Caco-2 (cell line): ENCODE measurements at regions not wholly inside any gene's neighbourhood (a gene's known extent, or its start where the extent isn't known, plus 50 kb on each side); places are given as distances from the start of the nearest gene placed in this dataset.
A peak's percentile ranks its signal among the peaks of the same experiment; 100 is the strongest.

ENCODE experiments used
- BruUV-seq: library from RNA; stranded (reverse); fragments of 400-500 nt; replicated peaks from 2 replicates; lab custom pipeline; 2021; lab: Mats Ljungman, UMichigan
- CTCF ChIA-PET: fragments of 300-600 bp; sonication (Branson Sonifier 250); formaldehyde crosslinking; loops from one replicate; lab custom pipeline; 2022; ENCODE audit warnings: antibody characterized with exemption; lab: Charles Lee
- POLR2A ChIA-PET: fragments of 300-600 bp; sonication (Branson Sonifier 250); formaldehyde crosslinking; loops from one replicate; lab custom pipeline; 2022; ENCODE audit warnings: antibody characterized with exemption; lab: Charles Lee
- DNase-seq, 2 experiments: peaks; one replicate each; pipeline versions ENCODE4 v3.0.0 to v3.0.0-alpha.2; 2020 to 2022
- H3K27me3 ChIP-seq: replicated peaks from 2 replicates; pipeline ENCODE4 v1.6.0; 2011; ENCODE audit warnings: low read length; ENCODE audit not compliant: control insufficient read depth, insufficient read depth
- H3K36me3 ChIP-seq: 2 replicates; pipeline ENCODE4 v1.5.1; 2011; ENCODE audit warnings: low read length; ENCODE audit not compliant: control insufficient read depth, insufficient read depth
- H3K4me1 ChIP-seq: fragments of 250-450 bp; sonication (Bioruptor Pico); 2 replicates; pipeline ENCODE4 v1.5.1; 2020; ENCODE audit warnings: mild to moderate bottlenecking
- H3K4me3 ChIP-seq: 2 replicates; pipeline ENCODE4 v1.5.1; 2011; ENCODE audit warnings: low read depth, mild to moderate bottlenecking, control low read depth, low read length
- H3K9me3 ChIP-seq: fragments of 250-450 bp; sonication (Bioruptor Pico); 2 replicates; pipeline ENCODE4 v1.5.1; 2020; ENCODE audit warnings: mild to moderate bottlenecking, moderate library complexity
- H3K27ac Mint-ChIP-seq: one replicate; pipeline ENCODE4 v1.8.0; 2022; ENCODE audit warnings: mixed read lengths; ENCODE audit not compliant: unreplicated experiment
- H3K27me3 Mint-ChIP-seq: one replicate; pipeline ENCODE4 v1.8.0; 2022; ENCODE audit warnings: mixed read lengths; ENCODE audit not compliant: insufficient read depth, unreplicated experiment
- H3K36me3 Mint-ChIP-seq: one replicate; pipeline ENCODE4 v1.8.0; 2022; ENCODE audit warnings: mild to moderate bottlenecking, mixed read lengths; ENCODE audit not compliant: insufficient read depth, unreplicated experiment
- H3K4me1 Mint-ChIP-seq: one replicate; pipeline ENCODE4 v1.8.0; 2022; ENCODE audit warnings: low read depth, mixed read lengths; ENCODE audit not compliant: unreplicated experiment
- H3K4me3 Mint-ChIP-seq: one replicate; pipeline ENCODE4 v1.8.0; 2022; ENCODE audit warnings: mild to moderate bottlenecking, moderate library complexity, mixed read lengths; ENCODE audit not compliant: unreplicated experiment
- H3K9me3 Mint-ChIP-seq: one replicate; pipeline ENCODE4 v1.8.0; 2022; ENCODE audit warnings: mixed read lengths; ENCODE audit not compliant: unreplicated experiment
- CTCF ChIP-seq, 2 experiments: fragments of 200-600 bp in 1 of 2; IDR thresholded peaks; 1 replicate in 1 of 2; 2 replicates in 1 of 2; pipeline versions ENCODE4 v1.5.1 to v1.8.0; 2011 to 2022; ENCODE audit warnings: antibody characterized with exemption in 1 of 2, control low read depth in 1 of 2, inconsistent platforms in 1 of 2, low read depth in 1 of 2, low read length in 1 of 2, mild to moderate bottlenecking in 1 of 2, moderate library complexity in 1 of 2; ENCODE audit not compliant: insufficient read depth in 1 of 2, severe bottlenecking in 1 of 2, unreplicated experiment in 1 of 2
- intact Hi-C: fragments of 100-400 bp; cut with micrococcal nuclease; formaldehyde crosslinking; loops from one replicate; pipeline ENCODE4 v1.10.0; 2022; ENCODE audit not compliant: unreplicated experiment

GRCh38 chr13:29994911-29995595 is 144.6 kb upstream of the UBL3 start:
- Mint-ChIP-seq H3K27ac (no peak overlapping the region), H3K4me1 (no peaks in the 10 kb centered on the region), H3K27me3 (no peaks in the 10 kb centered on the region), H3K36me3 (no peaks in the 10 kb centered on the region), H3K9me3 (no peaks in the 10 kb centered on the region), H3K4me3 (no peak overlapping the region)
- TF ChIP-seq CTCF (IDR thresholded peaks at IDR 0.05; ENCODE audit: insufficient read depth in 1 of 2, low read depth in 1 of 2, low read length in 1 of 2, severe bottlenecking in 1 of 2, unreplicated experiment in 1 of 2): no peak
- intact Hi-C loops: no loop called here
- Histone ChIP-seq H3K36me3 (no peaks in the 10 kb centered on the region), H3K4me3 (no peak overlapping the region), H3K9me3 (no peaks in the 10 kb centered on the region), H3K27me3 (no peaks in the 10 kb centered on the region), H3K4me1 (no peaks in the 10 kb centered on the region)
- BruUV-seq: no TSS peak
- POLR2A ChIA-PET: no interaction called here
- no peak for DNase-seq
- CTCF ChIA-PET: no interaction called here

GRCh38 chr13:29993716-29994488 is 143.5 kb upstream of the UBL3 start:
- H3K36me3 Mint-ChIP-seq: no peaks in the 10 kb centered on the region
- no peak for DNase-seq
- POLR2A ChIA-PET: no interaction called here
- no peak overlapping the region for H3K27ac Mint-ChIP-seq
- BruUV-seq: no TSS peak
- intact Hi-C loops: no loop called here
- H3K36me3 ChIP-seq: no peaks in the 10 kb centered on the region
- no peaks in the 10 kb centered on the region for H3K9me3 Mint-ChIP-seq
- H3K4me3 ChIP-seq: no peak overlapping the region
- CTCF ChIA-PET: interaction anchor here (0.9 to 1.4 kb wide), 2 partner anchors 53 to 119 kb away, joined by 3 to 5 read pairs; no protein-coding TSS in a partner anchor
- no peak overlapping the region for H3K4me3 Mint-ChIP-seq
- H3K4me1 ChIP-seq: no peaks in the 10 kb centered on the region
- no peak for TF ChIP-seq CTCF (IDR thresholded peaks at IDR 0.05; ENCODE audit: insufficient read depth in 1 of 2, low read depth in 1 of 2, low read length in 1 of 2, severe bottlenecking in 1 of 2, unreplicated experiment in 1 of 2)
- H3K27me3 ChIP-seq: no peaks in the 10 kb centered on the region
- H3K9me3 ChIP-seq: no peaks in the 10 kb centered on the region
- no peaks in the 10 kb centered on the region for H3K4me1 Mint-ChIP-seq
- H3K27me3 Mint-ChIP-seq: no peaks in the 10 kb centered on the region

GRCh38 chr13:29993196-29993595 is 142.8 kb upstream of the UBL3 start:
- Histone ChIP-seq H3K9me3 (no peaks in the 10 kb centered on the region), H3K4me1 (no peaks in the 10 kb centered on the region), H3K27me3 (no peaks in the 10 kb centered on the region), H3K36me3 (no peaks in the 10 kb centered on the region), H3K4me3 (no peak overlapping the region)
- TF ChIP-seq CTCF (IDR thresholded peaks at IDR 0.05; ENCODE audit: insufficient read depth in 1 of 2, low read depth in 1 of 2, low read length in 1 of 2, severe bottlenecking in 1 of 2, unreplicated experiment in 1 of 2): peak; percentile 17 to 34
- BruUV-seq: no TSS peak
- ChIA-PET POLR2A (no interaction called here), CTCF (interaction anchor here (0.6 to 1.4 kb wide), 4 partner anchors 54 to 364 kb away, joined by 3 to 5 read pairs (median 3); no protein-coding TSS in a partner anchor)
- DNase-seq: peak in 1 of 2 experiments; percentile 17
- H3K36me3 Mint-ChIP-seq: no peaks in the 10 kb centered on the region
- no peak overlapping the region for H3K4me3 Mint-ChIP-seq
- no peaks in the 10 kb centered on the region for H3K4me1 Mint-ChIP-seq
- H3K27me3 Mint-ChIP-seq: no peaks in the 10 kb centered on the region
- intact Hi-C loops: no loop called here
- peaks cover 4% of the 10 kb centered on the region for H3K9me3 Mint-ChIP-seq
- no peak overlapping the region for H3K27ac Mint-ChIP-seq
